Activated CD8-positive, alpha-beta memory T cell treated with anti-CD3 and anti-CD28 coated beads, Interleukin-2, amount 50 U/mL, for 24 hours (primary cell): ENCODE measurements at regions not wholly inside any gene's neighbourhood (a gene's known extent, or its start where the extent isn't known, plus 50 kb on each side); places are given as distances from the start of the nearest gene placed in this dataset.

Experiments used
- DNase-seq: peaks from one replicate; pipeline ENCODE4 v3.0.0-alpha.2; 2020; ENCODE audit errors: extremely low read depth

DNA sequence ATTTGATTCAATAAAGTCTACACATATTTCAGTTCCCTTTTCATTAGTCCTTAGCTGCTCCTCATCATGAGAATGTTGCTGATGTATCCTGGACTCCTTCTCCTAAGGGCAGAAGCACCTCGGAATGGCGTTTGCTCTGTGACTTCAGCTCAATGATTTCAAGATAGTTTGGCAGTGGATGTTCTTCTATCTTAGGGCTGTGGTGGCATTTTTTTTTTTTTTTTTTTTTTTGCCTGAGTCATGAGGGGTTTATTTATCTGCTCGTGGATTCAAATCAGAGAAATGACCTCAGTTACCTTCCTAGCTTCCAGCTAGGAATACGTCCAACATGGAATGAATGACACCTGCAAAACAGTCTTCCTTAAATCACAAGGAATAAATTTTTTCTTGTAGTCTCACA, 220.0 kb upstream of the ZBED5 start:
- no peak for DNase-seq

DNA sequence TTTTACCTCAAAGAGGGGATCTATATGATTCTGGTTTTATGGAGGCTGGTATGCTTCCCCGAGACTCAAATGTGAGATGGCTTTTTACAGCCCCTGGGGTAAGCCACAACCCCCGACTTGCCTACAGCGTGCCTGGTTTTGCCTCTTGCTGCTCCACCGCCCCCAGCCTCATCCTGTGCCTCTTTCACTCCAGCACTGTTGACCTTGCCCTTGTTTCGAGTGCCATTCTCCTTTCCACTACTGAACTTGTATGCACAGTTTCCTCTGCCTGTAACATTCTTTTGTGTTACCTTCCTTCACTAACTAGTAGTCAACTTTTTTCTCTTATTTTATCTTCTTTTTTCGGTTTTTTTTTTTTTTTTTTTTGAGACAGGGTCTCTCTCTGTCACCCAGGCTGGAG, 219.0 kb upstream of the ZBED5 start:
- DNase-seq, result no peak

DNA sequence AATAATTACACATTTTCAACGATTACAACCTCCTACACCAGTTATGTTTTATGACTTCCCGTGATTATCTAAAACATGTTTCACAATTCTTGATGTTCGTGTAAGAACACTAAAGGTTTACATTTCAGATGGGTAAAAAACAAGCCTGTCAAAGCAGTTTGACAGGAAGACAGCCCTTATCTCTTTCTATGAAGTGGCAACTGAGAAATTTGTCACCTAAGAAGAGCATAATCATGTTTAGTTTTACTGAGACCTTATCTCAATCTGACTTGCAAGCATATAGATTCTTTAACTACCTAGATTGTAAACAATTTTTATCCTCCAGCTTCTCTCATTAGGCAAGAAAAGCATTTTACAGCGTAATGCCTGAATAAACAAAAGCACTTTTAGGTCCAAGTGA, 218.4 kb upstream of the ZBED5 start:
- DNase-seq, result no peak

DNA sequence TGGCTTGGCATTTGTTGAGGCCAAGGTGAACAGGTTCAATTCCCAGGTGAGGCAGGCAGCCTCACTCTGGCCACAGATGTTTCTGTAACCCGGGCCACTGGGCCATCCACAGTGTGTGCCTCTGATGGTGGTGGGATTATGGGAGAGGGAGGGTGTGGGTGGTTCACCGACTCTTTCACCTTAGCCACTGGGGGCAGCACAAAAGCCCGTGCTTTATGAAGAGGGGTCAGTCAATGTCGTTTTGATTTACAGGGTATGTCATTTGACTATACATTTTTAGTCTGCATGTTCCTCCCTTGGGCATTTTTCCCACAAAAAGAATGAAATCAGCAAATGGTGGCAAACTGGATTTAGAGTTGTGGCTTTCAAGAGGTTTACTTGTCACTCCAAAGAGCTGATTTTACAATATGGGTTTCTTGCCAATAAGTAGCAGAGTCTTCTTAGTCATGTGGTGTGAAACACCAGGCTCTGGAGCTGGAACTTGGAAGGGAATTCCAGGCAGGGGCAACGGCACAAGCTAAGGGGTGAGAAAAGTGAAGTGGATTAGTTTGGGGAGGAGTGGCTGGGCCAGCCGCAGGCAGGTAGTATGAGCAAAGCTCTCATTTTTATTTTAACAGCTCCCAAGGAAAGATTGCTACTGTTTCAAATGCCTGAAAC, 217.8 kb upstream of the ZBED5 start:
- no peak for DNase-seq

DNA sequence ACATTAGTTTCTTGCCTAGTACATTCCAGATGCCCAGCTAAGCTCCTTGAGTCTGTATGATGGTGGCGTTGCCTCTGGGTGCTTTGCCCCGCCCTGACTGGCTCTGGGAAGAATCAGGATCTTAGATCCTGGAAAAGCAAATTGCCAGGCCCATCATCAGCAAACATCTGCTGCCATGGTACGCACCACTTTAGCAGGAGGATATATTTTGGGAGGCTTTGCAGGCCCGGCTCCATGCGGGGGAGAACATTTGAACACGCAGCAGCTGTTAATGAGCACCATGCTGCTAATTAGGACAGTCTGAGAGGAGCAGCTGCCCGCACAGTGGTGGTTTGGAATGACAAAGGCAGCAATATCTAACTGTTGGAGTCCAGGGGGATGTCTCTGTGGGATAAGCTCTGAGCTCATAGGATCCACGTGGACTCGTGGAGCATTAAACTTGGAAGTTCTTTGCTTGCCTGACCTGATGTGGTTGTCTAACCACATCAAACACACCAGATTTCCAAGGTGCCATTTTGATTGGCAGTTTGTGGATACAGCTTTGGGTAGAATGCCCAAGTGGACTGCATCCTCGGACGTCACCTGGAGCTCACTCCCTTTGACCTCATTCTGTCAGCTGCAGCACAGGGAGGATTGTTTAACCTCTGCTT, 217.0 kb upstream of the ZBED5 start:
- DNase-seq, result no peak

GRCh38 chr11:11073996-11074395, 216.1 kb upstream of the ZBED5 start:
- DNase-seq, result no peak

DNA sequence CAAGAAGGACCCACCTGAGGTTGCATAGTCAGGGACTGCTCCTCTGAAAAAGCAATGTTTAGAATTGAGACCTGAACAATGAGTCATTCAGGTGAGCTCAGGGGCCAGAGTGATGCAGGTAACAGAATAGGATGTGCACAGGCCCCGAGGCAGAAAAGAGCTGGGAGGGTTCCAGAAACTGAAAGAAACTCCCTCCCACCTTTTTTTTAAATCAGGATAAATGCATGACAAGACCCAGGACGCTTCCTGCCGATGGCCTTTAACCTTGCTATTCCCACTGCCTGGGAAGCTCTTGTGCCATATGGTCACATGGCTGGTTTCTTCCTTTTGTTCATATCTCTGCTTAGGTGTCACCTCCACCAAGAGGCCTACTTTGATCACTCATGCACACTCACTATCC, 214.2 kb upstream of the ZBED5 start:
- no peak for DNase-seq

GRCh38 chr11:11071486-11071885, 213.6 kb upstream of the ZBED5 start:
- no peak for DNase-seq

GRCh38 chr11:11070976-11071375, 213.1 kb upstream of the ZBED5 start:
- no peak for DNase-seq

DNA sequence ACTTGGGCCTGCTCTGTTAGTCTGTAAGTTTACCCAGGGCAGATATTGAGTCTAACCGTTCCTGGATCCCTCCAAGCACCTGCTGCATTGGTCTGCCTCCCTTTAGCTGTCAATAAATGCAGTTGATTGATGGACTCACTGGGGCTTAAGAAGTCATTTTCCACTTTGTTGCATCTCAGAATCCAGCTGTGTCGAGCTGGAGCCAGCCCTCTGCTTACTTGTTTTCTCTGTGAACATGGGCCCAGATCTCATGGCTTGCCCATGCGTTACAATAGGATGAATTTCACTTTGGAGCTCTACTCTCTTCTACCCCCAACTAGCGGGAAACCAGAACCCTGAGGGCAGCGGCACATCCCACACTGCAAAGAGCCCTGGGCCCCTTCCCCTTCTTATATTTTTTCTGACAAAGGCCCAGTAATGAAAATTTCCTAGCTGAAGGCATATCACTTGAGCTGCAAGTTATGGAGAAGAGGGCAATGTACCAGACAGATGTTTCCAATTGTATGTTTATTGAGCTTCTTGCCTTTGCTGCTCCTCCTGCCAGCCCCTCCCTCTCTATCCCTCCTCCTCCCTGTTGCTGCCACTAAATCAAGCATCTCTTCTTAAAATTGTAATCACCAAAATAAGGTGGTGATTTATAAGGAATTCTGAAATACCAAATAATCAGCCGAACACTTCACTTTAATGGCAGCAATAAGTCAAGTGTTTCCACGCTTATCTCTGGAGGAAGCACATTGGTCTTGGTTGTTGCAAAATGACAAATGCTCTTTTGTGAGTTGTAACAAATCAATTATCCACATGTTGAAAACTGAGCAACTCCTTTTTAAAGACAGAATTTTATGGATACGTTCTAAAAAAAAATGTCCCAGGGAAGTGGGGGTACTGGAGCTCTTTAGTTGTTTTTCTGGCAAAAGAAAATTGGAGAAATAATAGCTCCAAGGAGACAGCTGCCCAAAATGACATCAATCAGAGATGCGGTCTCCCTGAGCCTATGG, 212.3 kb upstream of the ZBED5 start:
- no peak for DNase-seq

GRCh38 chr11:11068113-11068512, 210.3 kb upstream of the ZBED5 start:
- DNase-seq, result no peak

DNA sequence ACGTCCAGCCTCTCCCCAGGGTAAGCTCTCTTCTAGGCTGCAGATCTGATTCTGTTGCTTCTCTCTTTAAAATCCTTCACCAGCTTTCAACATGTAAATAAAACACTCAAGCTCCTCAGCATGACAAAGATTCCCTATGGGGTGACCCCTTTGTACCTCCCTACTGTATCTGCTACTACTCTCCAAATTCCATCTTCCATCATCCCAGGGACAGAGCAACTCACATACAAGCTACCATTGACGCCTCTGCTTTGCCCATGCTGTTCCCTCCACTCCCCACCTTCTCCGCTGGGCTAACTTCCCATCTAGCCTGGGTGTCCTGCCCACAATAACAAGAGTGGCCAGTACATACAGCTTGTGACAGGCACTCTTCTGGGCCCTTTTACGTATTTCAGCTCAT, 207.5 kb upstream of the ZBED5 start:
- no peak for DNase-seq

GRCh38 chr11:11057472-11057854, 199.6 kb upstream of the ZBED5 start:
- no peak for DNase-seq

- no peak for DNase-seq
Observed at GRCh38 chr11:11056749-11057471, 199.1 kb upstream of the ZBED5 start.

- DNase-seq, result no peak
Observed at GRCh38 chr11:11056316-11056715, 198.5 kb upstream of the ZBED5 start.

- DNase-seq, result no peak
Observed at GRCh38 chr11:11047851-11048610, 190.2 kb upstream of the ZBED5 start.

DNA sequence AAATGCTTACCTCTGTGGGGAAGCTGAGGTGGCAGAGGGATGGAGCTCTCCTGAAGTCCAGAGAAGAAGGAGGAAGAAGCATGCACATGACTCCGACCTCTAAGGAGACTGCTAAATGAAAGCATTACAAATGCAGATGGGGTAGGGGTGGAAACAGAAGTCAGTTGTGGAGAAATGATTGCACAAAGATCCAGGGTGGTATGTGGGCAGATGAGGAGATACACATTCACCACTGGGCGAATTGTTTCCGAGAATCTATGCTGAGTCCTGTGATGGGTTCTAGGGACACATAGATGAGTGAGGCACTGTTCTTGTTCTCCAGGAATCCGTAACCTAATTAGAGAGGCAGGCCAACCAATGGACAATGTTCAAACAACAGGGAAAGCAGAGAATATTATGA, 188.9 kb upstream of the ZBED5 start:
- no peak for DNase-seq

- no peak for DNase-seq
Observed at GRCh38 chr11:11045156-11045930, 187.5 kb upstream of the ZBED5 start.

DNA sequence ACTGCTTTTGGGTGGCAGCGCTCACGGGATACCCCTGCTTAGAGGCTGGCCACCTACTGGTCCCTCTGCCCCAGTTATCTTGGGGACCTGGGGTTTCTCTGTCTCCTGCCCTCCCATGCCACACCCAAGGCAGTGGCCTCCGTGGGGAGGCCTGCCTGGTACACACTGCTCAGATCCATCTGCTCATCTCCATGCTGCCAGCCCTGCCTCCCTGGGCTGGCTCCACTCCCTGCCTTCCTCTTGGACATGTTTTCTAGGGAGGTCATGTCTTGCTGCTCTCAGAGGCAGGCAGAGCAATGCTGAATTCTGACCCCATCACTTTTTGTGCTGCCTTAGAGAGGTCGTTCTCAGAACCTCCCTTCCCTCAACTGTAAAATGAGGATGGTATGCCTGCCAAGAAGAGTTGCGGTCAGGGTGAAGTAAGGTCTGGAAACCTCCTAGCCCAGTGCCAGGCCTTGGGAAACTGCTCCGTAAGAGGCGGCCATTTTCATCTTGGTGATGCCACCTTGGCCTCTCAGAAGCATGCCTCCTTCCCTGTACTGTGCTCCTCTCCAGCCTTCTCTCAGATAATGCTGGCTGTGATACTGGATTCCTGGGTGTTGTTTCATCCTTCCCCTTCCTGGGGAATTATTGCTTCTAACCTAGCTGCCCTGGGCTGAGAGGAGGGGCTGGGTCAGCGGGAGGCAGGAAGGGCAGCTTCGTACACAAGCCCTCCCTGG, 186.4 kb upstream of the ZBED5 start:
- DNase-seq, result no peak

DNA sequence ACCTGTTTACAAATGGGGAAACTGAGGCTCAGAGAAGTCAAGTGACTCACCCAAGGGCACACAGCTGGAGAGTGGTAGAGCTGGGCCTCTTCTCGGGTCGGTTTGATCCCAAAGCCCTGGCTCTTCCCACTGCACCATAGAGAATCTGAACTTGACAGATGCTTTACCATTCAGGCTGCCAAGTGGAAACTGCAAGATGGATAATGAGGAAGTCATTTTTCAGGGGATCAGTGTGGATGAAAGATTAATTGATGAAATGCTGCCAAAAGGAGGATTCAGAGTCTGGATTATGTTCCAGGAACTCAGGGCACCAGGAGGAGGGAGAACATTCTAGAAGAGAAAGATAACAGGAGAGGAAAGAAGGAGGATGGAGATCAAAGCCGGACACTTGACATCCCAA, 185.9 kb upstream of the ZBED5 start:
- no peak for DNase-seq
